GM12892 (cell line): ENCODE measurements at regions not wholly inside any gene's neighbourhood (a gene's known extent, or its start where the extent isn't known, plus 50 kb on each side); places are given as distances from the start of the nearest gene placed in this dataset.
"Not testable (repeated sequence)": the region's sequence is repeated elsewhere in the genome, so short reads cannot be mapped to it uniquely, and the experiment has no call there.

Source experiments
- DNase-seq: peaks from one replicate; pipeline ENCODE4 v3.0.0; 2011; ENCODE audit not compliant: insufficient read length
- FAIRE-seq: peaks from 2 replicates; lab custom pipeline; 2011; peaks lifted over from hg19 to GRCh38; lab: Jason Lieb, UNC
- POLR2A ChIP-seq: IDR thresholded peaks from 2 replicates; pipeline ENCODE4 v1.6.1; 2011; ENCODE audit warnings: low read depth, low read length, control low read depth
- POLR2AphosphoS5 ChIP-seq: IDR thresholded peaks from 2 replicates; pipeline ENCODE4 v1.6.1; 2011; ENCODE audit warnings: low read depth, low read length, control low read depth
- TAF1 ChIP-seq: IDR thresholded peaks from 2 replicates; pipeline ENCODE4 v1.6.1; 2011; ENCODE audit warnings: low read depth, mild to moderate bottlenecking, control low read depth, low read length, borderline replicate concordance

DNA sequence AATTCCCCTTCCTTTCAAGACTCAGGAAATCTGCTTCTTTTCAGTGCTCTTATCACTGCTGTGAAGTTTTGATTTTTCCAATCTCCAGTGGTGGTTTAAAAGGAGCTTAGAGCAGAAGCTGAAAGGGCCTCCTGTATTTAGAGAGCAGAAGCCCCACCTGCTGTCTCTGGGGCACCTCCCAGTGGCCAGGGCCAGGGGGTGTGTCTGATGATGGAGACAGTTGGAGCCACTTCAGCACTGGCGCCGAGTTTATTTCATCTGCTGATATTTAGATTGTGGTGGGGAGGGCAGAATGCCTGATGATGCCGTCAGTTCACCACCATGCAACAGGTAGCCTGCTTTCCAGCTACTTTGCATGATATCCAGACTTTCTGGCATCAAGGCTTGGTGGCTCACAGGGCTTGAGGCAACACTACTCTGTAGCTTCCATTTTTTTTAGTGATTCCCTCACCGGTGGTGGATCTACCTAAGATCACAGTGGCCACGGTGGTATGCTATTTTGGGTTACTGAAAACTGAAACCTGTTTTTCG is 371.9 kb downstream of the KCNRG start:
- DNase-seq (no peak), FAIRE-seq (no peak)
- TF ChIP-seq POLR2AphosphoS5 (no peak), TAF1 (no peak), POLR2A (no peak)

DNA sequence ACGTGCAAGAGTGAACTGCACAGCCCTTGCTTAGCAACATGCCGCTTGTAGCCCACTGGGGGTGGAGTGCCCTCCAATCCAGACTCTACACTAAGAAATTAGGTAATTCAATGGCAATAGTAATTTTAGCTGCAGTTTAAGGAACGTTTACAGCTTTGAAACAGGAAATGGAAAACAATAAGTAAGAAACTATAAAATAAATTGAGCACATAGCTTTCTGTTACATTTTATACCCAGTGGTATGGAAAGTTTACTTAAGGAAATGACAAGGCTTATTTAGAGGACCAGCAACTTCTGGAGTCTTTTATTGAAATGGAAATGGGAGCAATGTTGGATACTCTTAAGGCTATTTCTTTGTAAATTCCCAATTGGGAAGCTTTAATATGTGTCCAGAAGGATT is 373.2 kb downstream of the KCNRG start:
- no peak for FAIRE-seq
- no peak for DNase-seq
- TF ChIP-seq TAF1 (no peak), POLR2A (no peak), POLR2AphosphoS5 (no peak)

DNA sequence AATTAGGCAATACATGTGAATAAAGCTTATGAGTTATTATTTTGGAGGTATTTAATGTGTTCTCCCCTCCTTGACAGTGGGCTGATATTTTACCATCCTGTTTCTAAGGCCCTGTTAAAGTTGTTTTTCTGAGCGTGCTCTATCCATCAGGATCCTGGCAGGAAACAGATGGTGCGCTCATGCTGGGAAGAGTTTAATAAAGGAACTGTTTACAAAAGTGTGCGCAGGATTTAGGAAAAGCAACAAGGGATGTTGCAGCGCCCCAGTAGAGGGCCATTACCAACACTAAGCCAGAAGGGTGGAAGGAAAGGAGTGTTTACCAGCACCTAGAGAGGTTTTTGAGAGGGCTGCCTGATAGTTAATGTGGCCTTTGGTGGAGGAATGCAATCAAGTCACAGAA is 374.5 kb downstream of the KCNRG start:
- FAIRE-seq (no peak), DNase-seq (no peak)
- TF ChIP-seq POLR2A (no peak), TAF1 (no peak), POLR2AphosphoS5 (no peak)

DNA sequence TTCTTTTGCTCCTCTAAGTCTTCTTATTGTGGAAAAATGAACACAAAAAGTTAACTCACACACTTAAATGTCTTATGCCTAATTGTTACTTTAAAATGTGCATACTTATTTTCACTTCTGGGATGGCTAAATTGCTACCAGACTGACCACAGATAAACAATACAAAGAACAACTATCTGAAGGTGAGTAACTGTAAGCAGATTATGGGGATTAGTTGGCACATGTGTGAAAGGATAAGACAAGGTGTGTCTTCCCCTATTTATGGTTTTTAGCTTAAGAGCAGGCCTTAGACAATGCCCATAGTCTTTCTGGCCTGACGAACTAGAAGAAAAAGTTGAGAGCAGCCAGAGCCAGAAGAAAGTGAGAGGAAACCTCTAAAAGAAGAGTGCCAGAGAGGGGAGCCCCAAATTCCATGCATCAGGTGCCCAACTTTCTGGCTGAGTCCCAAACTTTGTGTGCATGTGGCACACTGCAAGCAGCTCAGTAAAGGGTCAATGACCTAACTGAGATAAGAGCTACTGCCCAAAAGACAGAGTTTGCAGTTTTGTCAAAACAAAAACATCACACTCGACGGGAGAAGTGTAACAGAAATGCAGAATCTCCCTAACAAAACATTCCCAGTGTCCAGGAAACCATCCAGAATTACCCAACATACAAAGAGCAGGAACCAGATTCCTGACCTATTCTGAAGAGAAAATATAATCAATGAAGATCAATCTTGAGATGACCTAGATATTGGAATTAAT is 375.4 kb downstream of the KCNRG start:
- TF ChIP-seq POLR2A: no peak
- TF ChIP-seq TAF1: no peak
- TF ChIP-seq POLR2AphosphoS5: no peak
- no peak for FAIRE-seq
- DNase-seq: no peak

DNA sequence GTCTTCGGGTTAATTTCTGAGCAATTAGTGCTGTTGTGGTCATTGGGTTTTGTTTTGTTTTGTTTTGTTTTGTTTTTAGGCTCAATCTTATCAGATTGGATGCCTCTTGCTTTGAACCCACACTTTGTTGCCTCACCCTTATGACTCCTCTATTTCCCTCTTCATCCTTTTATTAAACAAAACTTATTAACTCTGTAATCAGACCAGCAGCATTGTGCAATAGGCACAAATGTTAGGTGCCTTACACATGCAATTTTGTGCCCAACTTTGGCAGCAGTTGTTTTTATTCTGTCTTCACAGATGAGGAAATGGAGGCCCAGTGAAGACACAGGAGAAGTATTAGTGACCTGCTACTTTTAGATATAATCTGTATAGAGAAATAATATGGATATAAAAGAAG is 377.7 kb downstream of the KCNRG start:
- FAIRE-seq: no peak
- no peak for DNase-seq
- no peak for TF ChIP-seq POLR2AphosphoS5
- TF ChIP-seq POLR2A: no peak
- no peak for TF ChIP-seq TAF1

DNA sequence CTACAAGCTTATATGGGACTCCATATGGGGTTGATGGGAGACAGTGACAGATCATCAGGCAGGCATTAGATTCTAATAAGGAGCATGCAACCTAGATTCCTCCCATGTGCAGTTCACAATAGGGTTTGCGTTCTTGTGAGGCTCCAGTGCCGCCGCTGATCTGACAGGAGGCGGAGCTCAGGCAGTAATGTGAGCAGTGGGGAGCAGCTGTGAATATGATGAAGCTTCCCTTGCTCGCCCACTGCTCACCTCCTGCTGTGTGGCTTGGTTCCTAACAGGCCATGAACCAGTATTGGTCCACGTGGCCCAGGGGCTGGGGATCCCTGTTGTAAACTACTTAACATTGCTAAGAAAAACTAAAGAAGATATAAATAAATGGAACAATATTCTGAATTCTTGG is 378.4 kb downstream of the KCNRG start:
- DNase-seq (no peak), FAIRE-seq (no peak)
- no peak for TF ChIP-seq POLR2AphosphoS5
- no peak for TF ChIP-seq TAF1
- no peak for TF ChIP-seq POLR2A

DNA sequence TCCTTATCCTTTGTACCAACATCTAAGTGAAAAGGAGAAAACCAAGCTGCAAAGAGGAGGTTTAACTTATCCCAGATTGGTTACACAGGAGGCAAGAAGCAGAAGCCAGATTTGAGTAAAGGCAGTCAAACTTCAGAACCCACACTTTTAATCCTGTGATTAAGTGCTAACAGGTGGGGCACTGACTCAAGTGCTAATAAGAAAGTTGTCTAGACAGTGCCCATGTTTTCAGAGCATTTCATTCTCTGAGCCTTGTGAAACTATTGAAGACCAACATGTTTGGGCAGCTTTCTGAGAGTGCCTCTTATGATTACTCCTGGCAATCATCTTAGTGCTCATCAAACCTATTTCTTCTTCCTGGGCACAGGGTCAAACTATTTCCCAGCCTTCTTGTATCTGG is 380.8 kb downstream of the KCNRG start:
- DNase-seq (no peak), FAIRE-seq (no peak)
- TF ChIP-seq TAF1: no peak

DNA sequence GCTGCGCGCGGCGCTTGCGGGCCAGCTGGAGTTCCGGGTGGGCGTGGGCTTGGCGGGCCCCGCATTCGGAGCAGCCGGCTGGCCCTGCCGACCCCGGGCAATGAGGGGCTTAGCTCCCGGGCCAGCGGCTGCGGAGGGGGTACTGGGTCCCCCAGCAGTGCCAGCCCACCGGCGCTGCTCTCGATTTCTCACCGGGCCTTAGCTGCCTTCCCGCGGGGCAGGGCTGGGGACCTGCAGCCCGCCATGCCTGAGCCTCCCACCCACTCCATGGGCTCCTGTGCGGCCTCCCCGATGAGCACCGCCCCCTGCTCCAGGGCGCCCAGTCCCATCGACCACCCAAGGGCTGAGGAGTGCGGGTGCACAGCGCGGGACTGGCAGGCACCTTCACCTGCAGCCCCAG is 381.4 kb downstream of the KCNRG start:
- not testable (repeated sequence) for FAIRE-seq, DNase-seq

DNA sequence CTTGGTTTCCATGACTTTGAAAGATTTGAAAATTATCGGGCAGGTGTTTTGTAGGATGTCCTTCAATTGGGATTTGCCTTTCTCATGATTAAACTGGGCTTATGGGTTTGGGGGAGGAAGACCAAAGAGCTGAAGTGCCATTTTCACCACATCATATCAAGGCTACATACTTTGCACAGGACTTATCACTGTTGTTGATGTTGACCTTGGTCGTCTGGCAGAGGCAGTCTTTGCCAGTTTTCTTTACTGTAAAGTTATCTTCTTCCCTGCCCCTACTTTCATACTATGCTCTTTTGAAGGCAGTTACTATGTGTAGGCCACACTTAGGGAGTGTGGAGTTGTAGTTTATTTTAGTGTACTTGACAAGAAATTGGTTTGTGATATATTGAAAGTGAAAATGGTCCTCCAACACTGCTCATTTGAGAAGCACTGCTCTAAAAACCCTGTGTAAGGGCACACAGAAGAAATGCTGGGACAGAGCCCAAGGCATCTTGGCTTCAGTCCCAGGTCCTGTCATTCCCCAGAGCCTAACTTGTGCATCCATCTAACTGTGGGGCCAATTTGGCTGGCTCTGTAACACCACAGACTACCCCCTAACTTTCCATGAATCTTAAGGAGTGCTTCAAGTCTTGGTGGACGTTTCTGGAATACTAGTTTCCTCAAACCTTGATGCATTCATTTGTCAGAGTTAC is 384.9 kb downstream of the KCNRG start:
- no peak for DNase-seq
- FAIRE-seq: no peak
- TF ChIP-seq POLR2AphosphoS5 (no peak), POLR2A (no peak), TAF1 (no peak)

DNA sequence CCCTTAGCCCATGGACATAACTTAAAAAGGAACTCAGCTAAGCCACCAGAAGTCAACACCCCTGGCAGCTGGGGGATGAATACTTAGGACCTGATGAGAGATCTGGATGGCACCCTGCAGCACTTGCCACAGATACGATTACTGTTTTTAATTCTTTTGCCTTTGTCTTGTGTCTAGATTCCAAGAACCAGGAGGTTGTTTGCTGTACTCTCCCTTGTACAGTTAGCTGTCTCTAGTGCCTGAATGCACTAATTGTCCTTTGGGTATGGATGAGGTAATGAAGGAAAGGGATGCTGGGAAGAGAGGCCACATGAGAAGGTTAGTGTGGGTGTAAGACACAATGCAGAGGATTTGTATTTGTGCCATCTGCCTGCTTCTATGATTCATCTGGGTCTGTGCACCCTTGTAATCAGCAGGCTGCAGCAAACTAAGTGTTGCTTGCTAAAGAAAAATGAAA is 385.8 kb downstream of the KCNRG start:
- DNase-seq: no peak
- FAIRE-seq: no peak
- TF ChIP-seq TAF1 (no peak), POLR2A (no peak), POLR2AphosphoS5 (no peak)

DNA sequence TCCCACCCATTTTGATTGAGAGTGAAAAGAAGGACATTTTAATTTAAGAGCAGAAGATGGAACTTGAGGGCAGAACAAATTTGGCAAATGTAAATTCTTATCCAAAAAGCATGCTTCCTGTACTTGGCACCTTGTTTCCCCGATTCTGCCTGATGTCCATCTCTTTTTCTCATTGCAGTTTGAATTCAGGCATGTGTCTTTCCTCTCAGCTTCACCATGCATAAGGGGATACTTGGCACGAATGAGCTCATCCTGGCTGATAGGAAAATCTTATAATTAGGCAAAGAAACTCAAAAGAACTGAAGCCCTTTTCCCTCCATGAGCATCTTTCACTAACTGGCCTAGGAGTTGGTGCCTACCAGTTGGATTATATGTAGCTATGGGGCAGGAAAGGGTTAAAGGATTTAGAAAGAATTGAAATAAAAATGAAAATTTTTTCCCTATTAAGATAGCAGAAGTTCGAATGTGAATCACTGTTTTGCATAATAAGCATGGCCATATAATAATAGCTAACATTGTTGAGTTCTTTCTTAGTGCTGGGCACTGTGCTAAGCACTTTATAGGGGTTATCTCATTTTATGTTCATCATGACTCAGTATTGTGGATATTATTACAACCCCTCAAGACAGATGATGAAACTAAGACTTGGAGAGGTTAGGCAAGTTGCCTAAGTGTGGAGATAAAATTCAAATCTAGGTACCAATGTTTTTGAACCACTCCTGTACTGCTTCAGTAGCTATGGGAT is 386.6 kb downstream of the KCNRG start:
- DNase-seq (no peak), FAIRE-seq (no peak)
- no peak for TF ChIP-seq POLR2A
- TF ChIP-seq POLR2AphosphoS5: no peak
- TF ChIP-seq TAF1: no peak

DNA sequence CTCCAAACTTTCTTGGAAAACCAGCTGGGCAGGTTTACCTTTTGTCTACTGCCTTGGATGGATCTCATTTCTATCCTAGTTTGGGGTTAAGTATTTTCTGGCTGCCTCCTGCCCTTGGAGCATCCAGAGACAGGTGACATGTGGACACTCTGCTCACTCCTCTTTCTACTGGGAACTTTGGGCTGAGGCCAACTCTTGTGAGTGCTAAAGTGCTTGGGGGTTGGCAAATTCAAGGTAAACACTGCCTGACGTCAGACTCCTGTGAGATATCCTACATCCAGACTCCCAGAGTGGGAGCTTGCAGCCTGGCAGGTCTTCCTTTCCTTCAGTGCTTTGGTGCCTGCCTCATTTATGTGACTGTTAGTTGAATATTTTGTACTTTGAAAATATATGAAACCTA is 388.1 kb downstream of the KCNRG start:
- no peak for FAIRE-seq
- no peak for DNase-seq
- TF ChIP-seq POLR2A (no peak), POLR2AphosphoS5 (no peak), TAF1 (no peak)

DNA sequence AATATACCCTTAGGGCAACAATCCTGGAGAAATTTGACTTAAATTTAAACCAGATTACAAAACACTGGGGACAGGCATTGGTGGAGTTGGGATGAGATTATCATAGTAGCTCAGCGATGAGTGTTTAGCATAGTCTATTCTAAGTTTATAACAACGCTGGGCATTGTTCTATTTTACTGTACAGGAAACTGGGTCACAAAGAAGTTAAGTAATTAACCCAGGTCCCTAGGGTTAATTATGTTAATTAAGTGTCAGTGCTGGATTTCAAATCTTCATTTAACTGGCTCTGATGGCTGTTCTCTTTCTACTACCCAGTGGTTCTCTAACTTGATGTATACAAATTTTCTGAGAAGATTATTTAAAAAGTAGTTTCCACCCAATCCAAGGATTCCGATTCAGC is 388.9 kb downstream of the KCNRG start:
- TF ChIP-seq POLR2A: no peak
- TF ChIP-seq POLR2AphosphoS5: no peak
- FAIRE-seq: no peak
- DNase-seq: no peak
